ENCODE measurements at regions not wholly inside any gene's neighbourhood (a gene's known extent, or its start where the extent isn't known, plus 50 kb on each side); places are given as distances from the start of the nearest gene placed in this dataset.

- TF ChIP-seq CTCF (IDR thresholded peaks at IDR 0.05) (no peak), POLR2A (IDR thresholded peaks at IDR 0.05) (no peak)
Measured at GRCh38 chr9:26375448-26375847, 517.2 kb downstream of the CAAP1 start.

Data from testis (tissue), 2 donors.